Gastroesophageal sphincter (tissue), 4 donors: ENCODE measurements at regions not wholly inside any gene's neighbourhood (a gene's known extent, or its start where the extent isn't known, plus 50 kb on each side); places are given as distances from the start of the nearest gene placed in this dataset.

Source experiments
- ATAC-seq: fragments of 150-250 bp; one replicate; pipeline ENCODE4 v1.9.1; 2016; ENCODE audit warnings: mild to moderate bottlenecking, moderate library complexity
- H3K27ac ChIP-seq, 4 donors: fragments of 200-600 bp; sonication (generic) in 3 of 4; 1 replicate in 3 of 4; 2 replicates in 1 of 4; pipeline ENCODE4 v1.5.1; 2016 to 2019
- H3K27me3 ChIP-seq: fragments of 200-600 bp; sonication (generic); one replicate; pipeline ENCODE4 v1.5.1; 2019
- H3K36me3 ChIP-seq, 2 donors: fragments of 200-600 bp; sonication (generic); one replicate each; pipeline ENCODE4 v1.5.1; 2019; ENCODE audit warnings: control low read depth in 1 of 2
- H3K4me1 ChIP-seq, 3 donors: fragments of 200-600 bp; sonication (generic); 1 replicate in 2 of 3; 2 replicates in 1 of 3; pipeline ENCODE4 v1.5.1; 2016 to 2019; ENCODE audit warnings: control low read depth in 2 of 3
- H3K4me3 ChIP-seq, 2 donors: fragments of 200-600 bp; sonication (generic); one replicate each; pipeline ENCODE4 v1.5.1; 2019; ENCODE audit warnings: mild to moderate bottlenecking in 1 of 2, moderate library complexity in 1 of 2
- H3K9me3 ChIP-seq, 3 donors: fragments of 200-600 bp; sonication (generic); one replicate each; pipeline ENCODE4 v1.5.1; 2017 to 2019; ENCODE audit warnings: control low read depth in 2 of 3
- EP300 ChIP-seq: sonication (generic); formaldehyde crosslinking; IDR thresholded peaks from one replicate; pipeline ENCODE4 v1.6.1; 2017; ENCODE audit warnings: antibody characterized with exemption, mild to moderate bottlenecking
- POLR2A ChIP-seq, 2 donors: fragments of 450-650 bp; IDR thresholded peaks; one replicate each; pipeline ENCODE4 v1.6.1; 2017; ENCODE audit warnings: antibody characterized with exemption in 2 of 2, mild to moderate bottlenecking in 2 of 2, moderate library complexity in 1 of 2
- POLR2AphosphoS5 ChIP-seq: sonication (generic); formaldehyde crosslinking; IDR thresholded peaks from one replicate; pipeline ENCODE4 v1.6.1; 2017; ENCODE audit warnings: antibody characterized with exemption
- WGBS, 2 donors: methylation state at CpG; one replicate each; pipeline ENCODE4 v1.1.5; 2018; ENCODE audit warnings: low coverage in 1 of 2; 5-methylcytosine and 5-hydroxymethylcytosine counted together
- TF ChIP-seq, protein P1 (sequence below), 4 experiments: fragments of 200-600 bp in 2 of 4; fragments of 450-650 bp in 2 of 4; sonication (generic) in 1 of 4; IDR thresholded peaks; one replicate each; pipeline ENCODE4 v1.5.1; 2017 to 2019; ENCODE audit warnings: antibody characterized with exemption in 4 of 4, mild to moderate bottlenecking in 2 of 4, moderate library complexity in 2 of 4

DNA sequence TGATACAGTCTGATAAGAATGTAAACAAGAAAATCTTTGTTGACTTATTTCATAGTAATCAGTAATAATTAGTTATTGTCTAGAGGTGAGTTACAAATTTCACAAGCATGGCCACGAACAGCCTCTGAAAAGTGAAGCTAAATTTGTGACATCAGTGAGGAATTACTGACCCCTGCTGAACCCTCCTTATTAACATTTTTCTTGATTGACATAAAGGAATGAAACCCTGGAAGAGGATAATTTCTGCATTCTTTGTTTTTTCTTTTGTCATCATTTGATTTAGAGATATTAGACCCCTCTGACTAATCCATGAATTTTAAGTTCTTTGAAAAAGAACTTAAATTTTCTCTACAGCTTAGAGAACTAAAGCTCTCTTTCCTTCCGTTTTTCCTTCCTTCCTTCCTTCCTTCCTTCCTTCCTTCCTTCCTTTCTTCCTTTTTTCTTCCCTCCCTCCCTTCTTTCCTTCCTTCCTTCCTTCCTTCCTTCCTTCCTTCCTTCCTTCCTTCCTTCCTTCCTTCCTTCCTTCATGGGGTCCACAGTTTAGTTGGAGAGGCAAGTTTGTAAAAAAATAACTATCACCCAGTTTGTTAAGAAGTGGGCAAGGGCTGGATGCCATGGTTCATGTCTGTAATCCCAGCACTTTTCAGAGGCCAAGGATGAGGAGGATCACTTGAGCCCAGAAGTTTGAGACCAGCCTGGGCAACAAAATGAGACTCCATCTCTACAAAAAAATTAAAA lies 387.0 kb downstream of the MTX2 start:
- TF ChIP-seq EP300 (no peak), POLR2A (IDR thresholded peaks at IDR 0.05) (no peak), POLR2AphosphoS5 (no peak)
- TF ChIP-seq, protein P1, sequence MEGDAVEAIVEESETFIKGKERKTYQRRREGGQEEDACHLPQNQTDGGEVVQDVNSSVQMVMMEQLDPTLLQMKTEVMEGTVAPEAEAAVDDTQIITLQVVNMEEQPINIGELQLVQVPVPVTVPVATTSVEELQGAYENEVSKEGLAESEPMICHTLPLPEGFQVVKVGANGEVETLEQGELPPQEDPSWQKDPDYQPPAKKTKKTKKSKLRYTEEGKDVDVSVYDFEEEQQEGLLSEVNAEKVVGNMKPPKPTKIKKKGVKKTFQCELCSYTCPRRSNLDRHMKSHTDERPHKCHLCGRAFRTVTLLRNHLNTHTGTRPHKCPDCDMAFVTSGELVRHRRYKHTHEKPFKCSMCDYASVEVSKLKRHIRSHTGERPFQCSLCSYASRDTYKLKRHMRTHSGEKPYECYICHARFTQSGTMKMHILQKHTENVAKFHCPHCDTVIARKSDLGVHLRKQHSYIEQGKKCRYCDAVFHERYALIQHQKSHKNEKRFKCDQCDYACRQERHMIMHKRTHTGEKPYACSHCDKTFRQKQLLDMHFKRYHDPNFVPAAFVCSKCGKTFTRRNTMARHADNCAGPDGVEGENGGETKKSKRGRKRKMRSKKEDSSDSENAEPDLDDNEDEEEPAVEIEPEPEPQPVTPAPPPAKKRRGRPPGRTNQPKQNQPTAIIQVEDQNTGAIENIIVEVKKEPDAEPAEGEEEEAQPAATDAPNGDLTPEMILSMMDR (IDR thresholded peaks at IDR 0.05): no peak
- H3K4me1 ChIP-seq: peaks cover 0 to 4% (median 0%) of the 10 kb centered on the region in 3 donors
- no peak overlapping the region for H3K27ac ChIP-seq
- no peaks in the 10 kb centered on the region for H3K9me3 ChIP-seq
- peaks cover 28% of the 10 kb centered on the region for H3K27me3 ChIP-seq
- 66 to 83% methylated on average over 2 of the region's 2 CpGs for WGBS, 2 donors
- H3K36me3 ChIP-seq: no peaks in the 10 kb centered on the region
- no peak for ATAC-seq
- H3K4me3 ChIP-seq: no peak overlapping the region

DNA sequence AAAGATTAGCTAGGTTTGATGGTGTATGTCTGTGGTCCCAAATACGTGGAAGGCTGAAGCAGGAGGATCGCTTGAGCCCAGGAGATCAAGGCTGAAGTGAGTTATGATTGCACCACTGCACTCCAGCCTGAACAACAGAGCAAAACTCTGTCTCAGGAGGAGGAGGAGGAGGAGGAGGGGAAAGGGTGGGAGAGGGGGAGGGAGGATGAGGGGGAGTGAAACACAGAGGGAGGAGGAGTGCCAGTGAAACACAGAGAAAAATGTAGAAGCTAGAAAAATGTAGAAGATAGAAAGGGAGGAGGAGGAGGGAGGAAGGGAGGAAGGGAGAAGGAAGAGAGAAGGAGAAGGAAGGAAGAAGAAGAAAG lies 387.5 kb downstream of the MTX2 start:
- WGBS, 2 donors: 67% methylated on average over 2 of the region's 2 CpGs; no CpG with 5 or more reads in 1 of the 2 donors
- Histone ChIP-seq H3K4me1 (peaks cover 0 to 4% (median 0%) of the 10 kb centered on the region in 3 donors), H3K27ac (no peak overlapping the region), H3K36me3 (no peaks in the 10 kb centered on the region), H3K9me3 (no peaks in the 10 kb centered on the region), H3K27me3 (peaks cover 27% of the 10 kb centered on the region), H3K4me3 (no peak overlapping the region)
- ATAC-seq: no peak
- TF ChIP-seq, protein P1 (IDR thresholded peaks at IDR 0.05): no peak
- TF ChIP-seq EP300 (no peak), POLR2AphosphoS5 (no peak), POLR2A (IDR thresholded peaks at IDR 0.05) (no peak)

DNA sequence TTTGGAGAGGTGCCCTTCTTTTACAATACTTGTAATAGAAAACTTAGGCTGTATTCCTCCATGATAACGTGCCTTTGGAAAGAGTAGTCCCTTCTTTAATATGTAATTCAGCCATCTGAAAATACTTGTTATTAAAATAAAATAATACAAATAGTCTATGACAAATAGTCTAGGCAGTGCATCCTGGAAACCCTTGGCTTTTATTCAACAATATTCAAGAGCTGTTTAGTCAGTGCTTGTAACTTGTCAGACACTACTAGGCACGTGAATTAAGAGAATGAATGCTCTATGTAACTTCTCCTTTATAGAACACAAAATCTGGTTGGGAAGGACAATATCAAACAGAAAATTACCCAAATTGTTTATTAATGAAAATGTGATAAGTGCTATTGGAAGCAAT lies 388.2 kb downstream of the MTX2 start:
- Histone ChIP-seq H3K4me1 (peaks cover 0 to 4% (median 0%) of the 10 kb centered on the region in 3 donors), H3K27ac (no peak overlapping the region), H3K36me3 (no peaks in the 10 kb centered on the region), H3K27me3 (peaks cover 27% of the 10 kb centered on the region), H3K9me3 (no peaks in the 10 kb centered on the region), H3K4me3 (no peak overlapping the region)
- no peak for ATAC-seq
- no peak for TF ChIP-seq EP300
- no peak for TF ChIP-seq POLR2A (IDR thresholded peaks at IDR 0.05)
- TF ChIP-seq POLR2AphosphoS5: no peak
- TF ChIP-seq, protein P1 (IDR thresholded peaks at IDR 0.05): no peak
- WGBS, 2 donors: 28 to 46% methylated on average over 2 of the region's 2 CpGs

DNA sequence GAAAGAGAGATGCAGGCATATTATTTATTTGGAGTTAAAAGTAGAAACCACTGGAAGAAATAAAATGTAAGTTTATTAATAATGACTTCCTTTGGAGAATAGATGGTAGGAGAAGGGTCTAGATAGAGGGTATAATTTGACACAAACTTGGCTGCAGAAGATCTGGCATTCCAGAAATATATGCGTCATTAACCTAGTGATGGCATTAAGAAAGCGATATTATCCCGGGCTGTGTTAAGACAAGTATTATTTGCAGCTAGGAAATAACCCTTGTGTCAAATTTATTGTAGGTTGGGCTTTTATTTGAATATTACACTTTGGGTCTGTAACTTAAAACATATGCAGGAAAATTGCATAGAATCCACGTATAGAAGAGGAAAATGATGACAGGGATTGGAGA lies 389.5 kb downstream of the MTX2 start:
- Histone ChIP-seq H3K4me1 (peaks cover 0 to 3% (median 0%) of the 10 kb centered on the region in 3 donors), H3K27ac (no peak overlapping the region), H3K9me3 (no peaks in the 10 kb centered on the region), H3K27me3 (peaks cover 35% of the 10 kb centered on the region), H3K36me3 (no peaks in the 10 kb centered on the region), H3K4me3 (no peak overlapping the region)
- no peak for TF ChIP-seq EP300
- TF ChIP-seq, protein P1 (IDR thresholded peaks at IDR 0.05): no peak
- no peak for TF ChIP-seq POLR2A (IDR thresholded peaks at IDR 0.05)
- no peak for TF ChIP-seq POLR2AphosphoS5
- no peak for ATAC-seq
- WGBS, 2 donors: 56 to 60% methylated on average over 4 of the region's 4 CpGs

DNA sequence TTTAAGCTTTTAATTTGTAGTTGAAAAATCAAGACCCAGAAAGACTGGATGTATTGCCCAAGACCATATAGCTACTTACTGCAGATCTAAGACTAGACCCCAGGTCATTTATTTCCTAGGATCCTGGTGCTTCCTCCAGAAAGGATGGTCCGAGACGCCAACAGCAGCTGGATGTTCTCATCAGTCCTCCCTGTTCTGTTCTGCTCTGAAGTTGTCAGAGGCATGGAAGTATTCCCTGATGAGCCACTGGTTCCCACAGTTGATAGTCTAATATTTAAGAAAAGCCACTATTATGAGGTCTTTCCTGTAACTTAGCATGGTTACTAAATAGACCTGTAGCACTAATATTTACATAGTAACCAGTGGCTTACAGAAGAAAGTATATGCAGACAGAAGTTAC lies 393.5 kb downstream of the MTX2 start:
- WGBS, 2 donors: 33% methylated on average over 2 of the region's 2 CpGs; no CpG with 5 or more reads in 1 of the 2 donors
- H3K36me3 ChIP-seq: no peaks in the 10 kb centered on the region
- H3K27ac ChIP-seq: no peak overlapping the region
- peaks cover 24% of the 10 kb centered on the region for H3K27me3 ChIP-seq
- no peaks in the 10 kb centered on the region for H3K9me3 ChIP-seq
- TF ChIP-seq, protein P1 (IDR thresholded peaks at IDR 0.05): no peak
- TF ChIP-seq POLR2A (IDR thresholded peaks at IDR 0.05): no peak
- no peak for TF ChIP-seq EP300
- TF ChIP-seq POLR2AphosphoS5: no peak
- H3K4me1 ChIP-seq: no peaks in the 10 kb centered on the region
- H3K4me3 ChIP-seq: no peak overlapping the region
- no peak for ATAC-seq
